GM12865 (cell line): ENCODE measurements at regions not wholly inside any gene's neighbourhood (a gene's known extent, or its start where the extent isn't known, plus 50 kb on each side); places are given as distances from the start of the nearest gene placed in this dataset.

Source experiments
- DNase-seq: peaks from one replicate; pipeline ENCODE4 v3.0.0; 2010; ENCODE audit warnings: low read depth
- H3K4me3 ChIP-seq: 2 replicates; pipeline ENCODE4 v1.5.1; 2011; ENCODE audit warnings: mild to moderate bottlenecking, low read depth, low read length, control low read depth
- CTCF ChIP-seq: IDR thresholded peaks from 2 replicates; pipeline ENCODE4 v1.5.1; 2011; ENCODE audit warnings: low read length, control low read depth, low read depth, inconsistent platforms; ENCODE audit not compliant: insufficient read depth; ENCODE audit errors: missing control alignments

GRCh38 chrX:116226665-116227484, 56.3 kb downstream of the AGTR2 start:
- no peak for TF ChIP-seq CTCF
- H3K4me3 ChIP-seq, result no peak overlapping the region
- no peak for DNase-seq

GRCh38 chrX:116230130-116230898, 59.8 kb downstream of the AGTR2 start:
- no peak for DNase-seq
- TF ChIP-seq CTCF, result no peak
- no peak overlapping the region for H3K4me3 ChIP-seq

GRCh38 chrX:116232833-116233232, 62.3 kb downstream of the AGTR2 start:
- no peak for DNase-seq
- TF ChIP-seq CTCF, result no peak
- no peak overlapping the region for H3K4me3 ChIP-seq

- H3K4me3 ChIP-seq, result no peak overlapping the region
- no peak for TF ChIP-seq CTCF
- DNase-seq, result no peak
These were observed 66.1 kb downstream of the AGTR2 start for GRCh38 chrX:116236666-116237065.

- H3K4me3 ChIP-seq, result no peak overlapping the region
- no peak for TF ChIP-seq CTCF
- no peak for DNase-seq
These were observed 67.5 kb downstream of the AGTR2 start for GRCh38 chrX:116238093-116238492.

- no peak for DNase-seq
- H3K4me3 ChIP-seq, result no peak overlapping the region
- no peak for TF ChIP-seq CTCF
These were observed 68.2 kb downstream of the AGTR2 start for GRCh38 chrX:116238567-116239255.
